HG02759 (cell line): ENCODE measurements at regions not wholly inside any gene's neighbourhood (a gene's known extent, or its start where the extent isn't known, plus 50 kb on each side); places are given as distances from the start of the nearest gene placed in this dataset.

Experiments used
- ATAC-seq: cut with Tn5 transposase; IDR thresholded peaks from one replicate; pipeline ENCODE4 v1.9.1; 2021; ENCODE audit warnings: mild to moderate bottlenecking, moderate library complexity; ENCODE audit not compliant: unreplicated experiment

GRCh38 chr17:77306790-77307478 is 166.2 kb downstream of the SEC14L1 start:
- no peak for ATAC-seq

GRCh38 chr17:77307479-77308198 is 166.9 kb downstream of the SEC14L1 start:
- no peak for ATAC-seq

- no peak for ATAC-seq
These were observed 168.3 kb downstream of the SEC14L1 start for GRCh38 chr17:77308861-77309726.

GRCh38 chr17:77310336-77310735 is 169.6 kb downstream of the SEC14L1 start:
- no peak for ATAC-seq

- no peak for ATAC-seq
These were observed 170.7 kb downstream of the SEC14L1 start for GRCh38 chr17:77311371-77311981.

- ATAC-seq, result no peak
These were observed 171.4 kb downstream of the SEC14L1 start for GRCh38 chr17:77312061-77312701.

GRCh38 chr17:77312786-77313599 is 172.2 kb downstream of the SEC14L1 start:
- no peak for ATAC-seq

- ATAC-seq, result no peak
These were observed 173.1 kb downstream of the SEC14L1 start for GRCh38 chr17:77313831-77314230.

GRCh38 chr17:77314601-77315000 is 173.8 kb downstream of the SEC14L1 start:
- no peak for ATAC-seq

GRCh38 chr17:77315010-77315409 is 174.2 kb downstream of the SEC14L1 start:
- ATAC-seq, result no peak

GRCh38 chr17:77315551-77316190 is 174.9 kb downstream of the SEC14L1 start:
- no peak for ATAC-seq

- ATAC-seq, result no peak
These were observed 175.4 kb downstream of the SEC14L1 start for GRCh38 chr17:77316191-77316641.

- no peak for ATAC-seq
These were observed 175.9 kb downstream of the SEC14L1 start for GRCh38 chr17:77316651-77317050.

- ATAC-seq, result no peak
These were observed 176.5 kb downstream of the SEC14L1 start for GRCh38 chr17:77317091-77317750.

GRCh38 chr17:77318021-77318420 is 177.3 kb downstream of the SEC14L1 start:
- no peak for ATAC-seq

- ATAC-seq, result no peak
These were observed 177.9 kb downstream of the SEC14L1 start for GRCh38 chr17:77318491-77319210.

GRCh38 chr17:77319211-77320043 is 178.7 kb downstream of the SEC14L1 start:
- ATAC-seq, result no peak
